GM12878 (cell line): ENCODE measurements at regions not wholly inside any gene's neighbourhood (a gene's known extent, or its start where the extent isn't known, plus 50 kb on each side); places are given as distances from the start of the nearest gene placed in this dataset.

Experiments used
- CEBPB ChIP-seq, 2 experiments: fragments of 150-350 bp in 1 of 2; IDR thresholded peaks; 2 replicates each; pipeline ENCODE4 v1.6.1; 2012 to 2014; ENCODE audit warnings: low read depth in 2 of 2, low read length in 2 of 2, borderline replicate concordance in 1 of 2, inconsistent platforms in 1 of 2
- CREB1 ChIP-seq: IDR thresholded peaks from 2 replicates; pipeline ENCODE4 v1.6.1; 2012; ENCODE audit warnings: low read depth, mild to moderate bottlenecking, inconsistent platforms
- CTCF ChIP-seq, 3 experiments: IDR thresholded peaks in 2 of 3; conservative IDR thresholded peaks in 1 of 3; 2 replicates each; pipeline ENCODE4 v1.5.1; 2011; ENCODE audit warnings: low read depth in 3 of 3, low read length in 3 of 3, mild to moderate bottlenecking in 3 of 3, control low read depth in 2 of 3, moderate library complexity in 2 of 3, inconsistent platforms in 1 of 3, mixed read lengths in 1 of 3; ENCODE audit not compliant: control insufficient read depth in 2 of 3, insufficient read depth in 1 of 3; ENCODE audit errors: extremely low read depth in 1 of 3
- EP300 ChIP-seq, 2 experiments: fragments of 150-350 bp in 1 of 2; IDR thresholded peaks; 2 replicates each; pipeline ENCODE4 v1.6.1; 2011 to 2012; ENCODE audit warnings: low read depth in 2 of 2, low read length in 2 of 2, borderline replicate concordance in 1 of 2, improper control_type of control experiment in 1 of 2, inconsistent platforms in 1 of 2; ENCODE audit not compliant: control insufficient read depth in 1 of 2
- HDAC6 ChIP-seq: fragments of 200-600 bp; sonication (generic); IDR thresholded peaks from one replicate; pipeline ENCODE4 v1.8.0; 2017; ENCODE audit warnings: antibody characterized with exemption; ENCODE audit not compliant: unreplicated experiment
- IRF5 ChIP-seq: fragments of 450-650 bp; IDR thresholded peaks from 2 replicates; pipeline ENCODE4 v1.6.1; 2017; ENCODE audit warnings: borderline replicate concordance
- KDM1A ChIP-seq: fragments of 200-600 bp; sonication (generic); IDR thresholded peaks from 2 replicates; pipeline ENCODE4 v1.6.1; 2016; ENCODE audit warnings: borderline replicate concordance
- ZNF24 ChIP-seq: fragments of 450-650 bp; IDR thresholded peaks from 2 replicates; pipeline ENCODE4 v1.6.1; 2017; ENCODE audit warnings: antibody characterized with exemption, mild to moderate bottlenecking

- TF ChIP-seq CTCF (IDR thresholded peaks at IDR 0.05 in 2 of 3, conservative IDR thresholded peaks at IDR 0.05 in 1 of 3; ENCODE audit: control insufficient read depth in 2 of 3, extremely low read depth in 1 of 3, insufficient read depth in 1 of 3, low read depth in 3 of 3, low read length in 3 of 3) (no peak), ZNF24 (no peak), CEBPB (IDR thresholded peaks at IDR 0.05; ENCODE audit: borderline replicate concordance in 1 of 2, low read depth in 2 of 2, low read length in 2 of 2) (no peak), KDM1A (no peak), CREB1 (no peak), HDAC6 (no peak), IRF5 (no peak), EP300 (IDR thresholded peaks at IDR 0.05; ENCODE audit: borderline replicate concordance in 1 of 2, control insufficient read depth in 1 of 2, low read depth in 2 of 2, low read length in 2 of 2) (no peak)
Observed at GRCh38 chr10:34008656-34009055, 674.2 kb upstream of the NRP1 start.
